Parathyroid adenoma (tissue), 2 donors: ENCODE measurements at regions not wholly inside any gene's neighbourhood (a gene's known extent, or its start where the extent isn't known, plus 50 kb on each side); places are given as distances from the start of the nearest gene placed in this dataset.

Source experiments
- H2AFZ ChIP-seq: fragments of 300-600 bp; sonication (generic); one replicate; pipeline ENCODE4 v1.7.0; 2017; ENCODE audit warnings: antibody characterized with exemption, mild to moderate bottlenecking
- H3K27ac ChIP-seq: fragments of 300-600 bp; sonication (generic); one replicate; pipeline ENCODE4 v1.7.0; 2017
- H3K27me3 ChIP-seq: fragments of 300-600 bp; sonication (generic); one replicate; pipeline ENCODE4 v1.7.0; 2017; ENCODE audit warnings: low read length; ENCODE audit not compliant: control insufficient read depth, insufficient read depth
- H3K36me3 ChIP-seq: fragments of 300-600 bp; sonication (generic); one replicate; pipeline ENCODE4 v1.7.0; 2017; ENCODE audit warnings: low read length; ENCODE audit not compliant: control insufficient read depth, insufficient read depth
- H3K4me1 ChIP-seq: fragments of 300-600 bp; sonication (generic); one replicate; pipeline ENCODE4 v1.7.0; 2017; ENCODE audit warnings: control low read depth
- H3K4me2 ChIP-seq: fragments of 300-600 bp; sonication (generic); one replicate; pipeline ENCODE4 v1.7.0; 2017; ENCODE audit warnings: low read length
- H3K4me3 ChIP-seq: fragments of 300-600 bp; sonication (generic); one replicate; pipeline ENCODE4 v1.7.0; 2017; ENCODE audit warnings: low read depth, low read length
- H3K79me2 ChIP-seq: fragments of 300-600 bp; sonication (generic); one replicate; pipeline ENCODE4 v1.7.0; 2017; ENCODE audit warnings: control low read depth
- H3K9ac ChIP-seq: fragments of 300-600 bp; sonication (generic); one replicate; pipeline ENCODE4 v1.7.0; 2017; ENCODE audit warnings: mild to moderate bottlenecking
- H3K9me3 ChIP-seq: fragments of 300-600 bp; sonication (generic); one replicate; pipeline ENCODE4 v1.7.0; 2017; ENCODE audit warnings: low read length; ENCODE audit not compliant: control insufficient read depth
- TF ChIP-seq, protein P1 (sequence below): fragments of 300-600 bp; sonication (generic); IDR thresholded peaks from one replicate; pipeline ENCODE4 v1.7.0; 2017; ENCODE audit warnings: antibody characterized with exemption, mild to moderate bottlenecking
- donor health status: primary hyperparathyroidism.

DNA sequence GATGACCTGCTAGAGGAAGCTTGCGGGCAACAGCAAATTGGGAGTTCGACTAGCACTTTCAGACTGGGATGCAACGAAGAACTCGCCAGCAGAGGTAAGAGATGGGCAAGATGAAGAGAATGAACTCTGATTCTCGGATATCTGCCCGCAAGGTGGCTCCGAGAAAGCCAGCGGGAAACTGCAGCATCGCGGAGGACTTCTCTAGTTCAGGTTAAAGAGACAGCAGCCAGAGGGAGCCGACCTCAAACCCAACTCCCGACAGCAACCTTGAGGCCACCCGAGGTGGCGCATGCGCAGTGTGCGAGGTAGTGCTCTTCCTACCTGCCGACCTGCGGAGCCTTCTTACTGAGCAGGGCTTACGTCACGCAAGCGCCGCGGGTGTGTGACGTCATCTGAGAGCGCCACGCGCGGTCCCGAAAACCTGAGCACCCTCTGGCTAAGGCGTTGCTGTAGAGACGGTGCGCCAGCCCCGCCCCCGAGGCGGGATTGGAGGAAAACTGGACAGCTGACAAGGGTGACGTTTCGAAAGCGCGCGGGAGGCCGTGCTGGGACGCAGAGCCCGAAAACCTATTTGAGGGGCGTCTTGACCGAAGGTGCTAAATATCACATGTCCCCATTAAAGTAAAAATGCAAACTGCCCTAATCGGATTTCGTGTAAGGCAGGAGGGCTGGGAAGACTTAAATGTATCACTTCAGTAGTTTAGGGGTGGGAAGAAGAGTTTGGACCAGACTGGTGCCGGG, 110.5 kb upstream of the SLC25A33 start:
- peak overlapping the region; percentile 66 for H3K4me3 ChIP-seq
- H2AFZ ChIP-seq: peak overlapping the region; percentile 89
- no peak overlapping the region for H3K9ac ChIP-seq
- TF ChIP-seq, protein P1, sequence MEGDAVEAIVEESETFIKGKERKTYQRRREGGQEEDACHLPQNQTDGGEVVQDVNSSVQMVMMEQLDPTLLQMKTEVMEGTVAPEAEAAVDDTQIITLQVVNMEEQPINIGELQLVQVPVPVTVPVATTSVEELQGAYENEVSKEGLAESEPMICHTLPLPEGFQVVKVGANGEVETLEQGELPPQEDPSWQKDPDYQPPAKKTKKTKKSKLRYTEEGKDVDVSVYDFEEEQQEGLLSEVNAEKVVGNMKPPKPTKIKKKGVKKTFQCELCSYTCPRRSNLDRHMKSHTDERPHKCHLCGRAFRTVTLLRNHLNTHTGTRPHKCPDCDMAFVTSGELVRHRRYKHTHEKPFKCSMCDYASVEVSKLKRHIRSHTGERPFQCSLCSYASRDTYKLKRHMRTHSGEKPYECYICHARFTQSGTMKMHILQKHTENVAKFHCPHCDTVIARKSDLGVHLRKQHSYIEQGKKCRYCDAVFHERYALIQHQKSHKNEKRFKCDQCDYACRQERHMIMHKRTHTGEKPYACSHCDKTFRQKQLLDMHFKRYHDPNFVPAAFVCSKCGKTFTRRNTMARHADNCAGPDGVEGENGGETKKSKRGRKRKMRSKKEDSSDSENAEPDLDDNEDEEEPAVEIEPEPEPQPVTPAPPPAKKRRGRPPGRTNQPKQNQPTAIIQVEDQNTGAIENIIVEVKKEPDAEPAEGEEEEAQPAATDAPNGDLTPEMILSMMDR: peak; percentile 27
- H3K79me2 ChIP-seq: no peaks in the 10 kb centered on the region
- H3K9me3 ChIP-seq: no peaks in the 10 kb centered on the region
- no peaks in the 10 kb centered on the region for H3K36me3 ChIP-seq
- peak overlapping the region; percentile 80 for H3K27ac ChIP-seq
- H3K4me1 ChIP-seq: peaks cover 4% of the 10 kb centered on the region
- no peaks in the 10 kb centered on the region for H3K27me3 ChIP-seq
- H3K4me2 ChIP-seq: peak overlapping the region; percentile 85

DNA sequence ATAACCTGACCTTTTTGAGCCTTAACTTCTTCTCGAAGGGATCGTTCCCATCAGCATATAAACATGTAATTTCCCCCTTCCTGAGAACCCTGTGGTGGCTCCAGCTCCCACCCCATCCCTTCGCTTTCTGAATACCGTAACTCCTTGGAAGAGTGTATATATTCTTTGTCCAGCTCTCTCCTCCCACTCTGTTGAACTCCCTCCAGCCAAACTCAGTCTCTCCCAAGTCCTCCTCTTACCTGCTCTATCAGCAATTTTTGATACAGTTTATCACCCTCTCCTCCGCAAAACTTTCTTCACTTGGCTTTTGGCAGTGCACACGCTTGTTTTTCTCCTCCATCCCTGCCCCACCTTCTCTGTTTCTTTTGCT, 109.9 kb upstream of the SLC25A33 start:
- Histone ChIP-seq H3K79me2 (no peaks in the 10 kb centered on the region), H3K9ac (no peak overlapping the region), H3K27me3 (no peaks in the 10 kb centered on the region), H3K27ac (peak overlapping the region; percentile 80), H3K4me1 (peaks cover 4% of the 10 kb centered on the region), H2AFZ (peak overlapping the region; percentile 73), H3K9me3 (no peaks in the 10 kb centered on the region), H3K36me3 (no peaks in the 10 kb centered on the region), H3K4me3 (peak overlapping the region; percentile 66), H3K4me2 (peak overlapping the region; percentile 72)
- TF ChIP-seq, protein P1: no peak

DNA sequence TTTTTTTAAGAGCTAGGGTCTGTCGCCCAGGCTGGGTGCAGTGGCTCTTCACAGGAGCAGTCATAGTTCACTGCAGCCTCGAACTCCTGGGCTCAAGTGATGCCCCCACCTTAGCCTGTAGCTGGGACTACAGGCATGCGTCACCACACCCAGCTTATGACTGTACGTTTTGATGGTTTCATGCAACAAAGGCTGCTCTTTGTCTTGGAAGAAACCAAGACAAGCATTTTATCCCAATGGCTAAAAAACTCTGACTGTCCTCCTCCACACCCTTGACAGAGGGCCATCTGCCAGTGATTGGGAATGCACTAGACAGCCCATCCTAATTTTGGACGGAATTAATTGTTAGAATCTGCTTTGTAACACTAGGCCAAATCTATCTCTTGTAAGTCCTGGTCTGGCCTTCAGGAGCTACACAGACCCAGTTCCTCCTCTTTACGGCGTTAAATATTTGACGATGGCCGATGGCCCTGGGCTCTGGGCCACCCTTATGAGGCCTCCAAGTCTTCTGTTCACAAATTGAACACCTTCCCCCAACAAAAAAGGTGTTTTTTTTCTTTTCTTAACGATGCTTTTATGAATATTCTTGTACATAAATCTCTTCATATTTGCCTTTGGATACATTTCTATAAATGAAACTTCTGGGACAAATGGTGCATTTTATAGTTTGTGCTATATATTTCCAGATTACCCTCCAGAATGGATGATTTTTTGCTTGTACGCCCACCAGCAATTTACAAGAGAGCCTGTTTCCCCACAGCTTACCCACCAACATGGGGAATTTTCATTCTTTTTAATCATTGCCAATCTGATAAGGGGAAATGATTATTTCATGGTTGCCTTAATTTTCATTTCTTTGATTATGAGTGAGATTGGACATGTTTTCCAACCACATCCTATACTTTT, 104.8 kb upstream of the SLC25A33 start:
- no peaks in the 10 kb centered on the region for H3K36me3 ChIP-seq
- H3K27me3 ChIP-seq: no peaks in the 10 kb centered on the region
- H3K9ac ChIP-seq: no peak overlapping the region
- no peak overlapping the region for H3K4me2 ChIP-seq
- H3K9me3 ChIP-seq: no peaks in the 10 kb centered on the region
- no peak overlapping the region for H3K4me3 ChIP-seq
- no peak overlapping the region for H3K27ac ChIP-seq
- peaks cover 32% of the 10 kb centered on the region for H3K4me1 ChIP-seq
- no peaks in the 10 kb centered on the region for H3K79me2 ChIP-seq
- TF ChIP-seq, protein P1: no peak
- H2AFZ ChIP-seq: no peak overlapping the region

DNA sequence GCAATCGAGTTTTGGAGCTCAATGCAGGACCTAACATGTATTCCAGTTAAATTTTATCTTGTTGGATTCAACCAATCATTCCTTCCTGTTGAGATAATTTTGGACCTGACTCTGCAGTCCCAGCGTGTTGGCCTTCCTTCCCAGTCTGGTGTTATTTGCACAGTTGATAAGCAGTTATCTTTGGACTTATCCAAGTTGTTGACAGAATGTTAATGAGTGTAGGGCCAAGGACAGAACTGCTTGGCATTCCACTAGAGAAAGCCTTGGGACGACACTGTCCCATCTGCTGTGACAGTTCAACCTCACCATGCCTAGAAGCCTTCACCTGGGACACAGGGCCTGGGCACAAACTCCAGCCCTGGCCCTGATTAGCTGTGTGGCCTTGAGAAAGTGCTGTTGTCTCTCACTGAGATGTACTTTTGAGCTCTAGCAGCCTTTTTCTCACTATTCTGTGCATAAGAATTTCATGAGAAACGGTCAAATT, 104.1 kb upstream of the SLC25A33 start:
- no peaks in the 10 kb centered on the region for H3K79me2 ChIP-seq
- peak overlapping the region; percentile 54 for H3K27ac ChIP-seq
- H3K4me2 ChIP-seq: no peak overlapping the region
- TF ChIP-seq, protein P1: no peak
- H3K9me3 ChIP-seq: no peaks in the 10 kb centered on the region
- no peak overlapping the region for H3K9ac ChIP-seq
- H2AFZ ChIP-seq: peak overlapping the region; percentile 38
- H3K36me3 ChIP-seq: no peaks in the 10 kb centered on the region
- peaks cover 33% of the 10 kb centered on the region for H3K4me1 ChIP-seq
- no peak overlapping the region for H3K4me3 ChIP-seq
- no peaks in the 10 kb centered on the region for H3K27me3 ChIP-seq
